ENCODE measurements at regions not wholly inside any gene's neighbourhood (a gene's known extent, or its start where the extent isn't known, plus 50 kb on each side); places are given as distances from the start of the nearest gene placed in this dataset.

DNA sequence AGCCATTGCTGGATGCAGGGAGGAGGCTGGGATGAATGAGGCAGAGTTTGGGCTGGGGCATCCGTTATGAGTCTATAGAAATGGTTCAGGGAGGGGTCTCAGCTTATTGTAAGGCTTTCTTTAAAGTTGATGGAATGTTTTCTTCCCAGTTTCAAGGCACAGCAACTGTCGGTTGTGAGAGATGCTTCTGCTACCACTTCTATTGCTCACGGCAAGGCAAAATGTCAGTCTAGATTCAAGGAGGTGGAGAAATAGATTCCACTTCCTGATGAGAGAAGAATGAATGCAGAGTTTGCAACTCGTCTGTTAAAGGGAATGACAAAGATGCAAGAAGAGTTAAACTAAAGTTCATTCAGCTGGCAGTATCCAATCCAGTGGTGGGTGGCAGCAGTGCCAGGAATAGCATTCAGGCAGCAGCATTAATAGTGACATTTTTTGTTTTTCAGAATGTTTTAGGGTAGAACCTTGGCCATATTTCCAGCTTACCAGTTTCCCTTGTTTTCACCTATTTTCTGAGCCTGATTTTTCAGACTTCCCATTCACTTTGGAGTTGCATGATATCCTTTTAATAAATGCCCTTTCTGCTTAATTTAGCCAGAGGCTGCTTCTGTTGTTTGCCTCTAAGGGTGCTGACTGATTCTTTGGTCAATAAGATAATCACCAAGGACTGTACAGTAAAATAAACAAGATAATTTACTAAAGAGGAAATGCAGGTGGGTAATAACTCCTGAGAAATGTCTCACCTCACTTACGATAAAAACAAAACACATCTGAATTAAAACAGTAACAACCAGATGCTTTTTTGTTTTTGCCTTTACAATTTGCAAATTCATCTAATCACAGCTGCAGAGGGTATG is 138.4 kb downstream of the RPIA start:
- TF ChIP-seq, protein P1, sequence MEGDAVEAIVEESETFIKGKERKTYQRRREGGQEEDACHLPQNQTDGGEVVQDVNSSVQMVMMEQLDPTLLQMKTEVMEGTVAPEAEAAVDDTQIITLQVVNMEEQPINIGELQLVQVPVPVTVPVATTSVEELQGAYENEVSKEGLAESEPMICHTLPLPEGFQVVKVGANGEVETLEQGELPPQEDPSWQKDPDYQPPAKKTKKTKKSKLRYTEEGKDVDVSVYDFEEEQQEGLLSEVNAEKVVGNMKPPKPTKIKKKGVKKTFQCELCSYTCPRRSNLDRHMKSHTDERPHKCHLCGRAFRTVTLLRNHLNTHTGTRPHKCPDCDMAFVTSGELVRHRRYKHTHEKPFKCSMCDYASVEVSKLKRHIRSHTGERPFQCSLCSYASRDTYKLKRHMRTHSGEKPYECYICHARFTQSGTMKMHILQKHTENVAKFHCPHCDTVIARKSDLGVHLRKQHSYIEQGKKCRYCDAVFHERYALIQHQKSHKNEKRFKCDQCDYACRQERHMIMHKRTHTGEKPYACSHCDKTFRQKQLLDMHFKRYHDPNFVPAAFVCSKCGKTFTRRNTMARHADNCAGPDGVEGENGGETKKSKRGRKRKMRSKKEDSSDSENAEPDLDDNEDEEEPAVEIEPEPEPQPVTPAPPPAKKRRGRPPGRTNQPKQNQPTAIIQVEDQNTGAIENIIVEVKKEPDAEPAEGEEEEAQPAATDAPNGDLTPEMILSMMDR (IDR thresholded peaks at IDR 0.05; ENCODE audit: insufficient read depth, low read length, poor library complexity, severe bottlenecking), result no peak
- Histone ChIP-seq H3K4me3 (ENCODE audit: low read depth, low read length) (no peak overlapping the region), H3K27me3 (ENCODE audit: control insufficient read depth, insufficient read depth, low read length) (no peaks in the 10 kb centered on the region), H3K36me3 (ENCODE audit: control insufficient read depth, insufficient read depth, low read length) (no peaks in the 10 kb centered on the region)
- no peak for DNase-seq (ENCODE audit: low read depth)

DNA sequence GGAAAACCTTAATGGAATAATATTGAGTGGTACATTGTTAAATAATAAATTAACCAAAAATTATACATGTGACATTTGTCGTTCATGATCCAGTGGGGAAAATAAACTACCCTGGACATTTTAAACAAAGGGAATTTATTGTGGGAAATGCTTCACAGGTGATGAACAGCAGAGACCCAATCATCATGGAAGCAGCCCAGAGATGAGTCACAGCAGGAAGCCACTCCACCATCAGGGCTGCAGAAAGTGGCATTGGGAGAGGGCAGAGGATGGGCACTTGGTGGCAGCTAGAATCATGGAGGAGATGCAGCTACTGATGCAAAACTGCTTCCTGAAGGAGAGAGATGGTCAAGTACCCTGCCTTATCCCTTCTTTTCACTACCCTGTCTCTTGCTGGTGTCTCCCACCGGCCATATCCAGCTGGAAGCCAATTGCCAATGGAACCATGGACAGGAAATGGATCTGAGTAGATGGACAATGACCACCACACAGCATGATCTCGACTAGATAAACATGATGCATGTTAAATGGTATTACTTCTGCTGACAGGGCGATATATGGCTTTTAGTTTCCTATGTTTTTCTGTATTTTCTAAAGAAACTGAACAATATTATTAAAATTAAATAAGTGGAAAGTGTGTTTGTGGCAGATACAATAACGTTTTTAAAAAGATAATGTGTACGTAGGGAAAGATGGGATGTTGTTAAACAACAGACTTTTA is 139.8 kb downstream of the RPIA start:
- Histone ChIP-seq H3K4me3 (ENCODE audit: low read depth, low read length) (no peak overlapping the region), H3K27me3 (ENCODE audit: control insufficient read depth, insufficient read depth, low read length) (no peaks in the 10 kb centered on the region), H3K36me3 (ENCODE audit: control insufficient read depth, insufficient read depth, low read length) (no peaks in the 10 kb centered on the region)
- TF ChIP-seq, protein P1 (IDR thresholded peaks at IDR 0.05; ENCODE audit: insufficient read depth, low read length, poor library complexity, severe bottlenecking), result no peak
- no peak for DNase-seq (ENCODE audit: low read depth)

DNA sequence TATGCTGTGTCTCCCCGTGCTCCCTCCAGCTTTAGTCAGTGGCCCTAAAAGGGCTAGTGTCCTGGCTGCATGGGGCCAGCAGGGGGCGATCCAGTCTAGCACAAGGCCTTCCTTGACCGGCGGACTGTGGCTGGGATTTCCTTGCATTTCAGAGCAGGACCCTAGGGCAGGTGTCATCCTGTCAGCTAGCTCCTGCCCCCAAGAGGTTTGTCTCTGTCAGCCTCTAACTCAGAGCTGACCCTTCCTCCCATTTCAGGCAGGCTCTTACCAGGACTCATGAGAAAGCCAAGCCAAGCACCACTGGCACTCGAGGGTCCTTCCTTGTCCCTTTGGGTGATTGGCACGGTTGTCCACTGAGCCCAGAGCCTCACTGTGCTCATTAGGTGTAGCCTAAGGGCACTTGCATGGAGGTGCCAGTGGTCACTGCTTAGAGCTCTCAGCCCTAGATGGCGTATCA is 140.3 kb downstream of the RPIA start:
- Histone ChIP-seq H3K36me3 (ENCODE audit: control insufficient read depth, insufficient read depth, low read length) (no peaks in the 10 kb centered on the region), H3K4me3 (ENCODE audit: low read depth, low read length) (no peak overlapping the region), H3K27me3 (ENCODE audit: control insufficient read depth, insufficient read depth, low read length) (no peaks in the 10 kb centered on the region)
- DNase-seq (ENCODE audit: low read depth), result no peak
- TF ChIP-seq, protein P1 (IDR thresholded peaks at IDR 0.05; ENCODE audit: insufficient read depth, low read length, poor library complexity, severe bottlenecking), result peak; percentile 71

- Histone ChIP-seq H3K36me3 (ENCODE audit: control insufficient read depth, insufficient read depth, low read length) (no peaks in the 10 kb centered on the region), H3K27me3 (ENCODE audit: control insufficient read depth, insufficient read depth, low read length) (no peaks in the 10 kb centered on the region), H3K4me3 (ENCODE audit: low read depth, low read length) (no peak overlapping the region)
- TF ChIP-seq, protein P1 (IDR thresholded peaks at IDR 0.05; ENCODE audit: insufficient read depth, low read length, poor library complexity, severe bottlenecking), result no peak
- no peak for DNase-seq (ENCODE audit: low read depth)
Measured at GRCh38 chr2:88832311-88832991, 141.0 kb downstream of the RPIA start.

DNA sequence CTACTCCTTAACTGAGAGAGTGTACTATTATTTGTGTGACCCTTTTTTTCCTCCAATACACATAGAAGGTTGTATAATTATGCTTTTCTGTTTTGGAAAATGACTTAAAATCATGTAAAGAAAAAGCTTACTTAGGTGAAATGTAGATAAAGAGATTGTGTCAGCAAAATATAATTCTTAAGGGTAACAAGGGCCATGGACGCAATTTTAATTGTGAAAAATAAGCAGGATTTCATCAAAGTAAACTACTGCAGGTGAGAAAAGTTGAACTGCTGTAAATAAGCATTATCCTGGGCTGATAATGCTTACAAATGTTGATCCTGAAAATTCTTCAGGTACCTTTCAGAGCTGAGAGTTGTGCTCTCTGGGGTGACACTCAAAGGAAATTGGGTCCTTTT is 141.5 kb downstream of the RPIA start:
- TF ChIP-seq, protein P1 (IDR thresholded peaks at IDR 0.05; ENCODE audit: insufficient read depth, low read length, poor library complexity, severe bottlenecking), result no peak
- Histone ChIP-seq H3K36me3 (ENCODE audit: control insufficient read depth, insufficient read depth, low read length) (no peaks in the 10 kb centered on the region), H3K27me3 (ENCODE audit: control insufficient read depth, insufficient read depth, low read length) (no peaks in the 10 kb centered on the region), H3K4me3 (ENCODE audit: low read depth, low read length) (no peak overlapping the region)
- no peak for DNase-seq (ENCODE audit: low read depth)

Data from kidney epithelial cell (primary cell).